GM12878 (cell line): ENCODE measurements at regions not wholly inside any gene's neighbourhood (a gene's known extent, or its start where the extent isn't known, plus 50 kb on each side); places are given as distances from the start of the nearest gene placed in this dataset.

Source experiments
- ATAC-seq: fragments of 200-7000 bp; cut with Tn5 transposase; 3 replicates; pipeline ENCODE4 v1.9.1; 2020; ENCODE audit warnings: mild to moderate bottlenecking, moderate library complexity
- BruUV-seq: library from RNA; stranded (reverse); fragments of 400-500 nt; replicated peaks from 2 replicates; lab custom pipeline; 2021; lab: Mats Ljungman, UMichigan
- CTCF ChIA-PET: fragments of 300-600 bp; sonication (Branson Sonifier 250); formaldehyde crosslinking; extraction: SDS; loops from one replicate; lab custom pipeline; 2021; ENCODE audit warnings: inconsistent platforms; lab: Yijun Ruan, JAX
- POLR2A ChIA-PET: fragments of 350-600 bp; formaldehyde crosslinking; extraction: SDS; loops from one replicate; lab custom pipeline; 2021; ENCODE audit warnings: inconsistent platforms; lab: Charles Lee
- RAD21 ChIA-PET: fragments of 300-600 bp; sonication (Branson Sonifier 250); formaldehyde crosslinking; loops from one replicate; lab custom pipeline; 2023; ENCODE audit warnings: antibody characterized with exemption; ENCODE audit not compliant: unreplicated experiment; lab: Charles Lee
- SMC1A ChIA-PET: fragments of 300-600 bp; sonication (Branson Sonifier 250); formaldehyde crosslinking; loops from one replicate; lab custom pipeline; 2023; ENCODE audit not compliant: unreplicated experiment, uncharacterized antibody; lab: Charles Lee
- DNase-seq: peaks from one replicate; pipeline ENCODE4 v3.0.0-alpha.2; 2011; ENCODE audit warnings: low read depth, low spot score
- FAIRE-seq: peaks from 3 replicates; lab custom pipeline; 2011; peaks lifted over from hg19 to GRCh38; lab: Jason Lieb, UNC
- H2AFZ ChIP-seq: 2 replicates; pipeline ENCODE4 v1.6.0; 2011; ENCODE audit warnings: low read depth, low read length, control low read depth; ENCODE audit not compliant: control insufficient read depth
- H3K27ac ChIP-seq: 2 replicates; pipeline ENCODE4 v1.5.1; 2011; ENCODE audit warnings: control low read depth; ENCODE audit not compliant: control insufficient read depth, insufficient read depth
- H3K27me3 ChIP-seq, 2 experiments: replicated peaks in 1 of 2; 2 replicates each; pipeline versions ENCODE4 v1.6.0 to v1.6.1; 2011; ENCODE audit warnings: low read length in 1 of 2; ENCODE audit not compliant: control insufficient read depth in 2 of 2, insufficient read depth in 2 of 2
- H3K36me3 ChIP-seq, 2 experiments: 2 replicates each; pipeline ENCODE4 v1.5.1; 2011; ENCODE audit warnings: low read length in 1 of 2; ENCODE audit not compliant: control insufficient read depth in 2 of 2, insufficient read depth in 2 of 2
- H3K4me1 ChIP-seq: 2 replicates; pipeline ENCODE4 v1.6.1; 2011; ENCODE audit warnings: mild to moderate bottlenecking, low read length, moderate library complexity, mixed read lengths; ENCODE audit not compliant: control insufficient read depth, insufficient read depth
- H3K4me2 ChIP-seq: 2 replicates; pipeline ENCODE4 v1.6.0; 2011; ENCODE audit warnings: control low read depth; ENCODE audit not compliant: control insufficient read depth, insufficient read depth
- H3K4me3 ChIP-seq: fragments of 200-600 bp; sonication (generic); 2 replicates; pipeline ENCODE4 v1.5.1; 2016
- H3K79me2 ChIP-seq: 2 replicates; pipeline ENCODE4 v1.6.0; 2011; ENCODE audit warnings: low read length; ENCODE audit not compliant: control insufficient read depth, insufficient read depth
- H3K9ac ChIP-seq: 2 replicates; pipeline ENCODE4 v1.8.0; 2011; ENCODE audit warnings: low read length, control low read depth, mixed read lengths; ENCODE audit not compliant: control insufficient read depth, insufficient read depth
- H3K9me3 ChIP-seq: replicated peaks from 3 replicates; pipeline ENCODE4 v1.5.1; 2011; ENCODE audit warnings: mild to moderate bottlenecking, low read length; ENCODE audit not compliant: control insufficient read depth, insufficient read depth
- H4K20me1 ChIP-seq: 2 replicates; pipeline ENCODE4 v1.6.0; 2011; ENCODE audit not compliant: control insufficient read depth, insufficient read depth
- CEBPB ChIP-seq, 2 experiments: fragments of 150-350 bp in 1 of 2; IDR thresholded peaks; 2 replicates each; pipeline ENCODE4 v1.6.1; 2012 to 2014; ENCODE audit warnings: low read depth in 2 of 2, low read length in 2 of 2, borderline replicate concordance in 1 of 2, inconsistent platforms in 1 of 2
- CREB1 ChIP-seq: IDR thresholded peaks from 2 replicates; pipeline ENCODE4 v1.6.1; 2012; ENCODE audit warnings: low read depth, mild to moderate bottlenecking, inconsistent platforms
- EZH2 ChIP-seq: IDR thresholded peaks from 2 replicates; pipeline ENCODE4 v1.6.1; 2012; ENCODE audit warnings: low read depth, mild to moderate bottlenecking, control low read depth, inconsistent platforms, low read length, borderline replicate concordance; ENCODE audit not compliant: control insufficient read depth
- GABPA ChIP-seq: IDR thresholded peaks from 2 replicates; pipeline ENCODE4 v1.6.1; 2014; ENCODE audit warnings: antibody characterized with exemption, low read depth, mild to moderate bottlenecking, inconsistent platforms
- IRF4 ChIP-seq: IDR thresholded peaks from 2 replicates; pipeline ENCODE4 v1.6.1; 2011; ENCODE audit warnings: low read depth, low read length
- MAX ChIP-seq: IDR thresholded peaks from 2 replicates; pipeline ENCODE4 v1.6.1; 2012; ENCODE audit warnings: low read depth, low read length, improper control_type of control experiment
- NR2F1 ChIP-seq: fragments of 450-650 bp; conservative IDR thresholded peaks from 2 replicates; pipeline ENCODE4 v1.6.1; 2017; ENCODE audit warnings: mild to moderate bottlenecking
- PRDM15 ChIP-seq: fragments of 450-650 bp; formaldehyde crosslinking; IDR thresholded peaks from 2 replicates; pipeline ENCODE4 v1.4.0; 2020; ENCODE audit warnings: mild to moderate bottlenecking, moderate library complexity
- RAD21 ChIP-seq: IDR thresholded peaks from 2 replicates; pipeline ENCODE4 v1.6.1; 2011; ENCODE audit warnings: mild to moderate bottlenecking, low read depth, low read length, moderate library complexity; ENCODE audit not compliant: insufficient read depth
- RELA ChIP-seq: fragments of 450-650 bp; IDR thresholded peaks from 2 replicates; pipeline ENCODE4 v1.8.0; 2014; ENCODE audit warnings: borderline replicate concordance; ENCODE audit not compliant: partially characterized antibody
- SP1 ChIP-seq: IDR thresholded peaks from one replicate; pipeline ENCODE4 v1.6.1; 2011; ENCODE audit warnings: low read depth, low read length
- ZBTB33 ChIP-seq: fragments of 450-650 bp; IDR thresholded peaks from 2 replicates; pipeline ENCODE4 v1.6.1; 2017; ENCODE audit warnings: mild to moderate bottlenecking
- ZNF274 ChIP-seq: IDR thresholded peaks from one replicate; pipeline ENCODE4 v1.8.0; 2011; ENCODE audit not compliant: insufficient read length, insufficient read depth
- WGBS: methylation state at CpG from one replicate; pipeline ENCODE4 v1.1.6; 2016; ENCODE audit warnings: low lambda C conversion rate; ENCODE audit not compliant: insufficient replicate concordance, insufficient coverage; ENCODE audit errors: missing lambda C conversion rate; 5-methylcytosine and 5-hydroxymethylcytosine counted together
- in situ Hi-C: fragments of 300-500 bp; cut with MboI; formaldehyde crosslinking; loops from 9 replicates; pipeline ENCODE4 v1.14.3; 2018; ENCODE audit warnings: mixed read lengths
- intact Hi-C: fragments of 100-400 bp; cut with micrococcal nuclease; formaldehyde crosslinking; loops from one replicate; pipeline ENCODE4 v1.14.2; 2022; ENCODE audit not compliant: unreplicated experiment

- TF ChIP-seq PRDM15 (no peak), RELA (no peak), RAD21 (no peak), EZH2 (no peak), GABPA (no peak), MAX (no peak), CEBPB (IDR thresholded peaks at IDR 0.05; ENCODE audit: borderline replicate concordance in 1 of 2, low read depth in 2 of 2, low read length in 2 of 2) (no peak), CREB1 (no peak)
Measured at GRCh38 chr11:45384016-45384415, 97.9 kb upstream of the SYT13 start (continued).

- ChIA-PET SMC1A (no interaction called here), CTCF (no interaction called here), POLR2A (no interaction called here), RAD21 (no interaction called here)
- BruUV-seq, result no TSS peak
- H3K9me3 ChIP-seq, result no peaks in the 10 kb centered on the region
- no peak overlapping the region for H3K9ac ChIP-seq
- intact Hi-C loops, result no loop called here
- in situ Hi-C loops, result no loop called here
- no peaks in the 10 kb centered on the region for H3K79me2 ChIP-seq
- TF ChIP-seq SP1, result no peak
- no peak for TF ChIP-seq NR2F1
- TF ChIP-seq ZNF274, result no peak
- no peak for TF ChIP-seq ZBTB33
- TF ChIP-seq IRF4, result no peak
- no peak overlapping the region for H3K27ac ChIP-seq
- no peak; the same call in 2 of the 3 replicates for ATAC-seq
- no peak overlapping the region for H3K4me2 ChIP-seq
- FAIRE-seq, result no peak
- H3K4me3 ChIP-seq, result no peak overlapping the region
- no peak for DNase-seq
- WGBS, result 0% methylated on average over 6 of the region's 6 CpGs
- no peaks in the 10 kb centered on the region for H3K4me1 ChIP-seq
- no peak overlapping the region for H2AFZ ChIP-seq
- H4K20me1 ChIP-seq, result no peaks in the 10 kb centered on the region
- H3K36me3 ChIP-seq, result no peaks in the 10 kb centered on the region
- H3K27me3 ChIP-seq, result no peaks in the 10 kb centered on the region; a peak in 1 of 4 replicates
Measured at GRCh38 chr11:45383224-45383623, 97.1 kb upstream of the SYT13 start.
